ENCODE measurements at regions not wholly inside any gene's neighbourhood (a gene's known extent, or its start where the extent isn't known, plus 50 kb on each side); places are given as distances from the start of the nearest gene placed in this dataset.
"Not testable (repeated sequence)": the region's sequence is repeated elsewhere in the genome, so short reads cannot be mapped to it uniquely, and the experiment has no call there.

DNA sequence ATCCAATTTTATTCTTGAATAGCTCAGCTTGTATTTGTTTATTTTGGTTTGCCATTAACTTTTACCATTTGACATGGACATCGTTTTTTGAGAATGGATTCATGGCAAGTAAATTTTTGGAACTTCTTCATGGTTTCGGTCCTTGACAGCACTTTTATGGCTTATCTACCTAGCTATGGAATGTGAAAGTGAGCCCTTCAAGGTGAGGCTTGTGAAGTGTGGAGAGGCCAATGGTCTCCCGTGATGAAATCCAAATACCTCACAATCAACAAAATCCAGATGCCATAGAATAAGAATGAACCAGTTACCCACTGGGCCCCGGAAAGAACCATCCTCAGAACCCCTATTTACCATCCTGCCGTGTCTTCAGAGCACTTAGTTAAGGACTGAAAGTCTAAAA, 978.8 kb downstream of the FSCB start:
- no peak for DNase-seq

DNA sequence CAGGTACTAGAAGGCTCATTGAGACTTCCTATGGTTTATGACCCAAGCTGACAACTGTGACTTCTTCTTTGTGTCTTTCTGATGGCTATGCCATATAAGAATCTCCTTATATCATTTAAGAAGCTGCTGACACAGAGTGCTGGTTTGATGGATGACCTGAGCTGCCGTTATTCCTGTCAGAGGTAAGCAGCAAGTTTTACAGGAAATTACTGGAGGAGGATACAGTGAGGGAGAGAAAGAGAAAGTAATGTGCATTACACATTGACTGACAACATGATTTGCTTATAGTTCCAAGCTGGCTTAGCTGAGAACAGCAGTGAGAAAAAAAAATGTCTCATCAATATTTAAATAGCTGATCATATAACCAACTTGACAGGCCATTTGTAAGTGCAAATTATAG, 981.4 kb downstream of the FSCB start:
- no peak for DNase-seq

DNA sequence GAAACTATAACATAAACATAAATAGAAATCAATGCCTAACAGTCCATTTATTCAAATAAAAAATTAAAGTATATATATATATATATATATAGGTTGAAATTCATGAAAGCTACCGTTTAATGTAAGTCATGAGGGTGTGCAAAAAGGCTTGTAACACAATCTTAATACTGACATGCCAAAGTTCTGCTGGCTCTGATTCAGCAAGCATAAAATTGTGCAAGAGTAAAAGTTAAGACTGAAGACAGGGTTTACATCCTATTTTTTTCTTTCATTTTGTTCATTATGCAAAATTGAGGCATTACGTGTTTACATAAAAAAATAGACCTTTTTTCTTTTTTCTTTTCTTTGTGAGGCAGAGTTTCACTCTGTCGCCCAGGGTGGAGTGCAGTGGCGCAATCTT, 984.2 kb downstream of the FSCB start:
- DNase-seq, result no peak

DNA sequence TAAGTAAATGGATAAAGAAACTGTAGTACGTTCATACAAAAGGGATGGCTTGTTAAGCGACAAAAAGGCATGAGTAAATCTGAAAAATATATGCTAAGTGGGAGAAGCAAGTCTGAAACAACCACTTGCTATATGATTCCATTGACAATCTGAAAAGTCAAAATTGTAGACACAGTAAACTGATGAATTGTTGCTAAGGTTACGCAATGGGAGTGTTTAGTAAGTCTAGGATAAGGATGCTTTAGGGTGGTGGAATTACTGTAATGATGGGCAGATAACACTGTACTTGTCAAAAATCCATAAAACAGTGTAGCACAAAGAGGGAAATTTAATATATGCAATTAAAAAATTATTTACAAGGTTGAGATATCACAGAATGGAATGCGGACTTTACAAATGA, 984.9 kb downstream of the FSCB start:
- DNase-seq, result no peak

DNA sequence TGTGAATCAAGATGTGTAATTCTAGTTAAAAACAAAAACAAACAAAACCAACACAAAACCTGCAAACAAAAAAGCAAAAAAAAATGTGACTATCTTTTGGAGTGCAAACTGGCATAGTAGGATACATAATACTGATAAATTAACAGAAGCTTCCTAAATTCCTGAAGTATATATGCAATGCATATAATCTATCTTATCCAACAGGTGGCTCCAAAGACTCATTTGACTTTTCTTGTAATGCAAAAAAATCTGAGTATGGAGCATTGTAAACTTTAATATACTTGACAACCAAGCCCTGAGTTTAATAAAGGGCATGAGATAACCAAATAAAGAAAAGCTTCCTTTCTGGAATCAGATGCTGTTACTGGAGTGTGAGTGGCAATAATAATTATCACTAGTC, 1003.6 kb downstream of the FSCB start:
- no peak for DNase-seq

DNA sequence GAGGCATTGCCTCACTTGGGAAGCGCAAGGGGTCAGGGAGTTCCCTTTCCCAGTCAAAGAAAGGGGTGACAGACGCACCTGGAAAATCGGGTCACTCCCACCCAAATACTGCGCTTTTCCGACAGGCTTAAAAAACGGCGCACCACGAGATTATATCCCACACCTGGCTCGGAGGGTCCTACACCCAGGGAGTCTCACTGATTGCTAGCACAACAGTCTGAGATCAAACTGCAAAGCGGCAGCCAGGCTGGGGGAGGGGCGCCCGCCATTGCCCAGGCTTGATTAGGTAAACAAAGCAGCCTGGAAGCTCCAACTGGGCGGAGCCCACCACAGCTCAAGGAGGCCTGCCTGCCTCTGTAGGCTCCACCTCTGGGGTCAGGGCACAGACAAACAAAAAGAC, 1014.7 kb downstream of the FSCB start:
- not testable (repeated sequence) for DNase-seq

DNA sequence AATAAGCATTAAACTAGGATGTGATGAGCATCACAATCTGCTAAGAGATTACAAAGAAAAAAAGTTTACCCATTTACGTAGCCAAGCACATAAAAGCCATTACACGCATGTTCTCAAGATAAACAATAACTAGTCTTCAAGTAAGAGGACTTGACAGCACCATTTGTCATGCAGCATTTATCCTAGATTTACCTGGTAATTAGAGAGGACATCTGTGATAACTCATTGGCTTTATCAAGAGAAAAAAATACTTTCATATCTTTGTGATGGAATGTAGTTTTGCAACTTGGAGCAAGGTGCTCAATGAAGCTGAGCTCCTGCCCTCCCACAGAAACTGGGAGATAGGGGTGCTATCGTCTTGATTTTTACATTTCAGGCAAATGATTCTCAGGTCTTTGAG, 1023.7 kb downstream of the FSCB start:
- no peak for DNase-seq

DNA sequence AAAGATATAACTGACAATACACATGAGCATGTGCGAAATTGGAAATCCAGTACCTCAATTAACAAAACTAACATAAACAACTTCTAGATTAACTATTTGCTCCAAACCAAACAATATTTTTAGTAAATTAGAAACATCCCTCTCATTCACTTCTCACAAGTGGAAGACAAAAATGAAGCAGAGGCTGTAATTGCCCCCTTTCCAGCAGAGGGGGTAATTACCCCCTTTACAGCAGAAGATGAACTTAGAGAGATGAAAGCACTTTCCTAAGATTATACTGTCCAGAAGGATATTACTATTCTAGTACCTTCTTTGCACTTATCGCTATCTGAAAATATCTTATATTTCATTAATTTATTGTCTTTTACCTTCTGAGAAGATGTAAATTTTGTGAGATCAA, 1025.2 kb downstream of the FSCB start:
- DNase-seq, result no peak

DNA sequence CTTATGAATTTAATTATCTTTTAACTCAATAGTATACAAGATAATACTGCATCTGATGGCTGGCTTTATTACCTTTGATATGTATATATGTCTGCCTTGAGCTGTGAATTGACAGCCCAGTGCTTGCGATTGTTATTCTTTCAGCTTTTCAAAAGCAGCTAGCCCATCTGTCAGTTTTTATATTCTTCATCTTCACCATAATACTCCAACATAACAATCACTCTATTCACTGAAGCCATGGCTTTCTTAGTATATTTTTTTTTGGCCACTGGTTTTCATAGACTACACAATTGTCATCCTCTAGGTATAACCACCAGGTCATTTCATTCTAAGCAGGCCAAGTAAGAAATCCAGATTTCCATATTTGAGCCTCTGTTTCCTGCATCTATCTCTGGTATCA, 1026.1 kb downstream of the FSCB start:
- DNase-seq, result no peak

DNA sequence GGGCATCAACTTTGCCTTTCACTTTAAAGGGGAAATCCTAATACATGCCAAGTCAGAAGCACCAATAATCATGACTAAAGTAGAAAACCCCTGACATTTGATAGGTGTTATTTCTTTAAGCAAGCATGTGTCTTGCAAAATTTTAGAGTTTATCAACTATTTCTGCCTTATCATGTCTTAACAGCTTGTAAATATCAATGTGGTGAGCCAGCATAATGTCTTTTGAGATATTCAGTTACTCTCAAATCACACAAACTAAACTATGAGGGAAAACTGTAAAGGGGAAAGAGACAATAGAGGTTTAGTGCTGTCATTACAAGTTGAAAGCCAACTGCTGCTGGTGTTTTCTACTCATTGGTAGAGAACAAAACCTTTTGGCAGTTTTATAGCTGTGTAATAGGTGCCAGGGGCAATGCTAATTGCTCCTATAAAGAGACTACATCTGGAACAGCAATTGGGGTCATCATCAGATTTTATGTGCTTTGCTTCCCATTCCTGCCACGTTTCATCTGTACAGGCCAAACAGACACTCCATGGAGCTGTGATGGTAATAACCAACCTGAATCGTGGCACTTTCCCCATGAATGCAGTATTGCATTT, 1027.4 kb downstream of the FSCB start:
- DNase-seq, result no peak

DNA sequence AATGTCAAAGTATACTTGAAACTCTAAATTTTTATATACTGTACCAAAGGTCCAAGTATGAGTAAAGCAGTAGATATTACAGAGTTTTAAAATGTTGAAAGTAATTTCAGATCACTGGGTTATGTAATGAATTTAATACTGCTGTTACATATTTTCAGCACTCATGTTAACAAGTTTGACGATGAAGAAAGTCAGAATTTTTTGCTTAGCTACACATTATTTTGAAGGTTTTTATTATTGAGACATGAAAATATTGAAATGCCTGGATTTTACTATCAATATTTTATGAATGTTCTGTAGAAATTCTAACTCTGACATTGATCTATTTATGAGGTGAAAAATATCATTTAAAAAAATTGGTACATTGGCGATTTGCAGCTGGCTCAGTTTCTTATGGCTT, 1030.3 kb downstream of the FSCB start:
- no peak for DNase-seq

DNA sequence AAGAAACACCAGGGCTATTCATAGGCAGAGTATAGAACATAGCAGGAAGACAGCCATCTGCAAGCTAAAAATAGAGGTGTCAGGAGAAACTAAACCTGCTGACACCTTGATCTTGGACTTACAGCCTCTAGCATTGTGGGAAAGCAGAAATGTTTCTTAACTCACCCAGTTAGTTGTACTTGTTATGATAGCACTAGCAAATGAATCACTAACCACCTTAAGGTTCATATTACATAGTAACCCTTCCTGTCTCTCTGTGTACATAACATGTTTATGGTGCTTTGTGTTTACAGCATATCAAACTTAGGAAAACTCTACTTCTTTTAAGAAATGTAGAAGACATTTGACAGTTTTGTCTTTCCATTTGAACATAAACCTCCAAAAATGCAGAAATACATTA, 1031.3 kb downstream of the FSCB start:
- DNase-seq, result no peak

DNA sequence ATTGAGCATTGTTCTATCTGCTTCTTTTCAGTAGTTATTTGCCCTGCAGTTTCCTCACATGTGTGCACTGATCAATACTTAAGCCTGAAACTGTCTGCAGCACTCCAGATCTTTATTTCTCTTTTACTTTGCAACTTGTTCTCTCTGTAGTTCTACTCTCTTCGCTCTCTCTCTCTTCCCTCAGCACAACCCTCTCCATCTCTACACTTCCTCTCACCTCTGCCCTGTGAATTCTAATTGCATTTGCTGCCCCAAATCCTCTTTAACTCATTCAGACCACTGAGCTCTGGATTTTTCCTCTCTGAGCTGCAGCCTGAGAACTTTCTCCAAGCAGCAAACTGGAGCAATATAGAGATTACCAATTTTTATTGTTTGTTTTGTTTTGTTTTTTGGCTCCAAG, 1035.5 kb downstream of the FSCB start:
- DNase-seq, result no peak

DNA sequence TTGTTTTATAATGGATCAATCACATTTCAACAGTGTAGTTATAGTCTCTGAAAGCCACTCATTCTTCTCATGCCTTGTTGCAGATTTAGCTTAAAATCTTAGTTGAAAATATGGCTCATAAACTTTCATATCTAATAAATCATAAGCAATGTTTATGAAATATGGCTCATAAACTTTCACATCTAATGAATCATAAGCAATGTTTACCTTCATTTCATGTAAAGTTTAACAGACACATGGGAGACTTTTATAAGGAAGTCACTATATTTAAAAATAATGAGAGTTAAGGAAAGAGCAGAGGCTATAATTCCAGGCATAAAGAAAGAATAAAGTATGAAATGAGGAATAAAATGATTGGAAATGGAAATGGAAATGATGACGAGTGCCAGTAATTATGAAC, 1042.1 kb downstream of the FSCB start:
- no peak for DNase-seq

DNA sequence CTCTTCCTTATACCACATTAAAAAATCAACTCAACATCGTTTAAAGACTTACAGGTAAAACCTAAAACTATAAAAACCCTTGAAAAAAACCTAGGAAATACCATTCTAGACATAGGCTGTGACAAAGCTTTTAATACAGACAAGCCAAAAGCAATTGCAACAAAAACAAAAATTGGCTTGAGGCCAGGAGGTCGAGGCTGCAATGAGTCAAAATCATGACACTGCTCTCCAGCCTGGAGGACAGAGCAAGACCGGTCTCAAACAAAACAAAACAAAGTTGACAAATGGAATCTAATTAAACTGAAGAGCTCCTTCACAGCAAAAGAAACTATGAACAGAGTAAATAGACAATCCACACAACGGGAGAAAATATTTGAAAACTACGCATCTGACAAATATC, 1057.8 kb downstream of the FSCB start:
- DNase-seq, result no peak

DNA sequence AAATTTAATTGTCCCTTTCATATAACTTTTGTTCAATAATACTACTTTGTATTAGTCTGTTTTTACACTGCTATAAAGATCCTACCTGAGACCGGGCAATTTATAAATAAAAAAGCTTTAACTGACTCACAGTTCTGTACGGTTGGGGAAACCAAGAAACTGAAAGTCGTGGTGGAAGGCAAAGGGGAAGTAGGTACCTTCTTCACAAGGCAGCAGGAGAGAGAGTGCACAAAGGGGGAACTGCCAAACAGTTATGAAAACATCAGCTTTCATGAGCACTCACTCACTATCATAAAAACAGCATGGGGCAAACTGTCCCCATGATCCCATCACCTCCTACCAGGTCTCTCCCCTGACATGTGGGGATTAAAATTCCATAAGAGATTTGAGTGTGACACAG, 1069.0 kb downstream of the FSCB start:
- DNase-seq, result no peak

DNA sequence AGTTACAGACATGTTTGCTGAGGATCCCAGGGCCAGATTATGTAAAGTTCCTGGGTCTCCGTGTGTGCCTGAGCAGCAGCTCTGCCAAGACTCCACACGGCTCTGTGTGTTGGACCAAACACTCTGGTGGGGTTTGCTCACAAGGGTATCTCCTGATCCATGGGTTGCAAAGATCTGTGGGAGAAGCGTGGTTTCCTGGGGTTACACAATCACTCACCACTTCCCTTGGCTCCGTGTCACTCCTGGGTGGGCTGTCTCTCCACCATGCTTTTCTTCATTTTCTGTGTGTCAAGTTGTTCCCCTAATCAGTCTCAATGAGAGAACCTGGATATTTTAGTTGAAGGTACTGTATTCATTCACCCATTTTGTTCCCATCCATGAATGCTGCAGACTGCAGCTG, 1088.8 kb downstream of the FSCB start:
- no peak for DNase-seq

DNA sequence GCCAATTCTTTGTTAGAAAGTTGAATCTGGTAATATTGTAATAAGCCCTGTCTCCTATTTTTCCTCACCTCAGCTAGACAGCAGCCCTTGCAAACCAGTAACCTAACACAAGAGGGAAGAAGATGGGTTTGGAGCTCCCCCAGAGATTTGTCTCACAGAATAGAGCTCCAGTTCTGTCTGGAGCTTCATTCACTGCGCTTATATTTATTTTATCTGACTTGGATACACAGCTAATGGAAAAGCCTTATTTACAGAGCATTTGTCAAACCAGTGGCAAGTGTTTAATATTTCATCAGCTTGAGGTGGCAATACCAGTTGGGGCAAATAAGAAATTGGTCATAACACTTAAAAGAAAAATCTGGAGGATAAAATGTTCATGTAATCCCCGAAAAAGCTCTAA, 1094.0 kb downstream of the FSCB start:
- no peak for DNase-seq

DNA sequence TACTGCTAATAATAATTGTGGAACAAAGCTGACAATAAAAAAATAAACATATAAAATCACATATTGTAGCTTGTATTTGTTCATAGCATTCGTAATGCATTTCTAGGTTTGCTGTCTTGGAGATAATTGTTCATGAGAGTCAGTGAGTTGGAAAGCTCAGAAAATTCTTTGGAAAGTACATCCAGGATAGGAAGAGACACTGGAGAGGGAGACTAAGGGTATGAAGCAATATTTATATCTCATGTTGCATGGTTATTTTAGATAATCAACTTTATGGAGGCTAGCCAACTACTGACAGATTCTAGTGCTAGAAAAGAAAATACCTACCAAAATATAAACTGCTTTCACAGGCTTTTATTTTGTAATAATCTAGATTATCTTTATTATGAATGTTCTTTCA, 1095.2 kb downstream of the FSCB start:
- DNase-seq, result no peak

DNA sequence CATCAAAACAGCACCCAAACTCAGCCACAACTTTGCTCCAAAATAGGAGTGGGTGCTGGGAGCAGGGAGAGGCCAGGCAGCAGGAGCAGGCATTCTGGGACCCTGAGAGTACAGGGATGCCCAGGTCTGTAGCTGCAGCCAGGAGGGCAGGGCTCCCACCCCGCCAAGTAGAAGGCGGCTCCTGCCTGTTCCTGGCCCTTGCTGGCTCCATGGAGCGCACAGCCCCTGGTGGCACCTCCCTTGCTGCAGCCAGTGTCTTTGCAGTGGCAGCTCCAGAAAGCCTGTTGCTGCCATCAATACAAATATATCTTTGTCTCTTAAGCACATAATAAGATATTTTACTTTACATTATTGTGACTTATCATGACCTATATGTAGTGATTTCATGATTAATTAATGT, 1096.5 kb downstream of the FSCB start:
- DNase-seq, result no peak

DNA sequence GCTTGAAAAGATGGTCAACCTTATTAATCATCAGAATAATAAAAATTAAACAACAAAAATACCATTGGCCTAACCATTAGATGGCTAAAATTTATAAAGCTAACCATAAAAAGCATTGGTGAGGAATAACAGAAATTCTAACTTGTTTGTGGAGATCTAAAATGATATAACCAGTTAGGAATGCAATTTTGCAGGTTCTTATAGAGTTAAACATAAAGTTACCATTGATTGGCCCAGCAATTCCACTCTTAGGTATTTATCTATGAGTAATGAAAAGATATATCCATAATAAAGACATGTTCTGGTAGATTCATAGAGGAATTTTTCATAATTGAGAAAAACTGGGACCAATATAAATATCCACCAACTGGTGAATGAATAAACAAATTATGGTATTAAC, 1098.6 kb downstream of the FSCB start:
- no peak for DNase-seq

DNA sequence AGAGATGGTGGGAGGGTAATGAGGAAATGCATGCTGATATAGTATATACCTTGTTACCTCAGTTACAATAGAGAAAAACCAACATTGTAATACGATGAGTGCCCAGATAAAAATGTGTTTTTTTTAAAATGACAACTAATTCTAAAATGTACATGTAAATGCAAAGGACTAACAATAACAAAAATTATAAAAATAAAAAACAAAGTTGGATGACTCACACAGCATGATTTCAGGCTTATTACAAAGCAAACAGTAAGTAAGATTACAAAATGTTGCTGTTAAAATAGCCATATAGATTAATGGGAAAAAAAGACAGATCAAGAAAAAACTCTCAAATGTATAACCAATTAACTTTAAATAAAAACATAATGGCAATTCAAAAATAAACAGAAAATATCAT, 1099.4 kb downstream of the FSCB start:
- no peak for DNase-seq

DNA sequence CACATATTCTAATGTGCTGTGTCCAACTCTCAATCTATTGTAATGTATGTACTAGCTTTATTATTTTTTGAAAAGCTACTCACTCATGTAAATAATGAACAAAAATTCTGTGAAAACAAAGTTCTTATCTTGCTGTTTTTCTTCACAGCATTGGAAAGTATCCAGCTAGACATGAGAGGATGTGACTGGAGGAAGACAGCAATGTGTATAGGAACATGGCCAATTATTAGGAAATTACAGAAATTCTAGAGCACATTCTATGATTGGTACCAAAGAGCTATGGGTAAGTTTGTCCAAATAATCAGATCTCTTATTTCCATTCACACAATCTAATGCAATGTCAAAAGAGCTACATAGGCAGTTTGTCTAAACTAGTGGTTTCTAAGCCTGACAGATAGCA, 1100.2 kb downstream of the FSCB start:
- DNase-seq, result no peak

DNA sequence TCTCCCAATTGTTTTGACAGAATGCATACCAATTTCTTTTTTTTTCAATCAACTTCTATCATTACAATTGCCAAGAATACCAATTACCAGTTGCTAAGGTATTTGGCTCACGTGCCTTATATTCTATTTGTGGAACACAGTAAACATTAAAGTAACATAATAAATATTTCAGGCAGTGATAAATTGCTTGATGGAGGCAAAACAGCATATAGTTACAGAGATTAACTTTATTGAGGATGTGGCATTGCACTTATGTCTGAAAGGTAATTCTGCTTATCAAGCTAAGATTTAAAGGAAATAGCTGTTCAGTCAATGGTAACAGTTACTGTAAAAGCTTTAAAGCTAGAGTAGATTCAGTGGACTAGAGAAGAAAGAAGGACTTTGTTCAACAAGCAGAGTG, 1107.8 kb downstream of the FSCB start:
- DNase-seq, result no peak

DNA sequence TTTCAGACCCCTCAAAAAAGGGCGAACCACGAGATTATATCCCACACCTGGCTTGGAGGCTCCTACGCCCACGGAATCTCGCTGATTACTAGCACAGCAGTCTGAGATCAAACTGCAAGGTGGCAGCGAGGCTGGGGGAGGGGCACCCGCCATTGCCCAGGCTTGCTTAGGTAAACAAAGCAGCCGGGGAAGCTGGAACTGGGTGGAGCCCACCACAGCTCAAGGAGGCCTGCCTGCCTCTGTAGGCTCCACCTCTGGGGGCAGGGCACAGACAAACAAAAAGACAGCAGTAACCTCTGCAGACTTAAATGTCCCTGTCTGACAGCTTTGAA, 1136.6 kb downstream of the FSCB start:
- not testable (repeated sequence) for DNase-seq
